ENCODE measurements at regions not wholly inside any gene's neighbourhood (a gene's known extent, or its start where the extent isn't known, plus 50 kb on each side); places are given as distances from the start of the nearest gene placed in this dataset.

GRCh38 chrX:113594123-113594841 lies 753.7 kb upstream of the AMOT start:
- no peak for TF ChIP-seq SUZ12 (IDR thresholded peaks at IDR 0.05; ENCODE audit: extremely low read depth, insufficient read depth, insufficient read length)
- no peak for TF ChIP-seq YY1 (IDR thresholded peaks at IDR 0.05; ENCODE audit: insufficient read depth, insufficient read length)
- TF ChIP-seq ZNF274 (IDR thresholded peaks at IDR 0.05; ENCODE audit: low read depth, low read length): no peak
- no peaks in the 10 kb centered on the region for H3K36me3 ChIP-seq (ENCODE audit: insufficient read depth, insufficient read length, low read length)
- no peaks in the 10 kb centered on the region for H3K9me3 ChIP-seq (ENCODE audit: insufficient read depth, low read length)
- H3K27me3 ChIP-seq (ENCODE audit: insufficient read depth, insufficient read length): no peaks in the 10 kb centered on the region
- no peaks in the 10 kb centered on the region for H3K4me1 ChIP-seq (ENCODE audit: insufficient read depth, insufficient read length)
- no peak overlapping the region for H3K9ac ChIP-seq (ENCODE audit: insufficient read length, low read depth)
- DNase-seq (ENCODE audit: low read depth, low spot score): no peak
- H3K4me3 ChIP-seq (ENCODE audit: insufficient read length, low read depth): no peak overlapping the region

GRCh38 chrX:113586281-113586898 lies 745.8 kb upstream of the AMOT start:
- Histone ChIP-seq H3K4me3 (ENCODE audit: insufficient read length, low read depth) (no peak overlapping the region), H3K4me1 (ENCODE audit: insufficient read depth, insufficient read length) (no peaks in the 10 kb centered on the region), H3K9me3 (ENCODE audit: insufficient read depth, low read length) (no peaks in the 10 kb centered on the region), H3K9ac (ENCODE audit: insufficient read length, low read depth) (no peak overlapping the region), H3K27me3 (ENCODE audit: insufficient read depth, insufficient read length) (no peaks in the 10 kb centered on the region), H3K36me3 (ENCODE audit: insufficient read depth, insufficient read length, low read length) (no peaks in the 10 kb centered on the region)
- no peak for DNase-seq (ENCODE audit: low read depth, low spot score)
- TF ChIP-seq YY1 (IDR thresholded peaks at IDR 0.05; ENCODE audit: insufficient read depth, insufficient read length): no peak
- TF ChIP-seq SUZ12 (IDR thresholded peaks at IDR 0.05; ENCODE audit: extremely low read depth, insufficient read depth, insufficient read length): no peak
- no peak for TF ChIP-seq ZNF274 (IDR thresholded peaks at IDR 0.05; ENCODE audit: low read depth, low read length)

GRCh38 chrX:113580486-113580885 lies 739.9 kb upstream of the AMOT start:
- TF ChIP-seq ZNF274 (IDR thresholded peaks at IDR 0.05; ENCODE audit: low read depth, low read length) (no peak), YY1 (IDR thresholded peaks at IDR 0.05; ENCODE audit: insufficient read depth, insufficient read length) (no peak), SUZ12 (IDR thresholded peaks at IDR 0.05; ENCODE audit: extremely low read depth, insufficient read depth, insufficient read length) (no peak)
- no peak overlapping the region for H3K4me3 ChIP-seq (ENCODE audit: insufficient read length, low read depth)
- no peaks in the 10 kb centered on the region for H3K27me3 ChIP-seq (ENCODE audit: insufficient read depth, insufficient read length)
- no peak for DNase-seq (ENCODE audit: low read depth, low spot score)
- H3K4me1 ChIP-seq (ENCODE audit: insufficient read depth, insufficient read length): no peaks in the 10 kb centered on the region
- H3K9me3 ChIP-seq (ENCODE audit: insufficient read depth, low read length): no peaks in the 10 kb centered on the region
- H3K9ac ChIP-seq (ENCODE audit: insufficient read length, low read depth): no peak overlapping the region
- no peaks in the 10 kb centered on the region for H3K36me3 ChIP-seq (ENCODE audit: insufficient read depth, insufficient read length, low read length)

- H3K36me3 ChIP-seq (ENCODE audit: insufficient read depth, insufficient read length, low read length): no peaks in the 10 kb centered on the region
- H3K9ac ChIP-seq (ENCODE audit: insufficient read length, low read depth): no peak overlapping the region
- no peak overlapping the region for H3K4me3 ChIP-seq (ENCODE audit: insufficient read length, low read depth)
- DNase-seq (ENCODE audit: low read depth, low spot score): no peak
- H3K27me3 ChIP-seq (ENCODE audit: insufficient read depth, insufficient read length): no peaks in the 10 kb centered on the region
- H3K4me1 ChIP-seq (ENCODE audit: insufficient read depth, insufficient read length): no peaks in the 10 kb centered on the region
- no peak for TF ChIP-seq ZNF274 (IDR thresholded peaks at IDR 0.05; ENCODE audit: low read depth, low read length)
- no peak for TF ChIP-seq SUZ12 (IDR thresholded peaks at IDR 0.05; ENCODE audit: extremely low read depth, insufficient read depth, insufficient read length)
- no peak for TF ChIP-seq YY1 (IDR thresholded peaks at IDR 0.05; ENCODE audit: insufficient read depth, insufficient read length)
- H3K9me3 ChIP-seq (ENCODE audit: insufficient read depth, low read length): no peaks in the 10 kb centered on the region
Measured at GRCh38 chrX:113558576-113558975, 717.9 kb upstream of the AMOT start.

DNA sequence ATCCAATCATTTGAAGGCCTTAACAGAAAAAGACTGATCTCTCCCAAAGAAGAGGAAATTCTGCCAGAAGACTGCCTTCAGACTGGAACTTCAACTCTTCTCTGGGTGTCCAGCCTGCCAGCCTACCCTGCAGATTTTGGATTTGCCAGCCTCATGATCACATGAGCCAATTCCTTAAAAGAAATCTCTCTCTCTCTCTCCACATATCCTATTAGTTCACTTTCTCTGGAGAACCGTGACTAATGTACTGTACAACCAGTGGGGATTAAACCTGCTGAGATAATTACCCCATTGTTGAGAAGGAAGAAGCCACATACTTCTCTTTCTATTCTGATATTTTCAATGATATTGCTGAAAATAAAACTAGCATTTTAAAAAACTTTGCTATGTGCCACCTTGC lies 711.3 kb upstream of the AMOT start:
- TF ChIP-seq YY1 (IDR thresholded peaks at IDR 0.05; ENCODE audit: insufficient read depth, insufficient read length) (no peak), SUZ12 (IDR thresholded peaks at IDR 0.05; ENCODE audit: extremely low read depth, insufficient read depth, insufficient read length) (no peak), ZNF274 (IDR thresholded peaks at IDR 0.05; ENCODE audit: low read depth, low read length) (no peak)
- Histone ChIP-seq H3K9me3 (ENCODE audit: insufficient read depth, low read length) (no peaks in the 10 kb centered on the region), H3K4me1 (ENCODE audit: insufficient read depth, insufficient read length) (peaks cover 4% of the 10 kb centered on the region), H3K4me3 (ENCODE audit: insufficient read length, low read depth) (no peak overlapping the region), H3K27me3 (ENCODE audit: insufficient read depth, insufficient read length) (no peaks in the 10 kb centered on the region), H3K9ac (ENCODE audit: insufficient read length, low read depth) (no peak overlapping the region), H3K36me3 (ENCODE audit: insufficient read depth, insufficient read length, low read length) (no peaks in the 10 kb centered on the region)
- no peak for DNase-seq (ENCODE audit: low read depth, low spot score)

- TF ChIP-seq SUZ12 (IDR thresholded peaks at IDR 0.05; ENCODE audit: extremely low read depth, insufficient read depth, insufficient read length) (no peak), YY1 (IDR thresholded peaks at IDR 0.05; ENCODE audit: insufficient read depth, insufficient read length) (no peak), ZNF274 (IDR thresholded peaks at IDR 0.05; ENCODE audit: low read depth, low read length) (no peak)
- Histone ChIP-seq H3K9me3 (ENCODE audit: insufficient read depth, low read length) (no peaks in the 10 kb centered on the region), H3K9ac (ENCODE audit: insufficient read length, low read depth) (no peak overlapping the region), H3K36me3 (ENCODE audit: insufficient read depth, insufficient read length, low read length) (no peaks in the 10 kb centered on the region), H3K4me1 (ENCODE audit: insufficient read depth, insufficient read length) (peaks cover 4% of the 10 kb centered on the region), H3K27me3 (ENCODE audit: insufficient read depth, insufficient read length) (no peaks in the 10 kb centered on the region), H3K4me3 (ENCODE audit: insufficient read length, low read depth) (no peak overlapping the region)
- peak; percentile 11 for DNase-seq (ENCODE audit: low read depth, low spot score)
Measured at GRCh38 chrX:113548308-113549015, 707.8 kb upstream of the AMOT start.

DNA sequence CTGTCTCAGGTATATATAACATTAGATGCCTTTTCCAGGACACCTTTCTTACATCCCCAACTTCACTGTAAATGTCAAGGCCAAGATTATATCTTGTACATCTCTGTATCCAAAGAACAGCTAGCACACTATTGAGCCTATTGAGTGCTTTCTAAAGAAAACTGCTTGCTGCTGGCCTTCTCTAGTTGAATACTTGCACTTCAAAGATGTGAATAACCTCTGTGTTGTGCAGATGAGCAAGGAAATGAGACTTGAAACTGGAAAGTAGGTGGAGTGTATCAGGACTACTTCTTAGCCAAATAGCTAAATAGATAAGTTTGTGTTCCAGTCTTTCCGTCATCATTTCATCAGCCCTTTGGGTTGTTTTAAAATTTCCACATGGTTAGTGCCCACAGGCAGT lies 704.4 kb upstream of the AMOT start:
- TF ChIP-seq SUZ12 (IDR thresholded peaks at IDR 0.05; ENCODE audit: extremely low read depth, insufficient read depth, insufficient read length) (no peak), YY1 (IDR thresholded peaks at IDR 0.05; ENCODE audit: insufficient read depth, insufficient read length) (no peak), ZNF274 (IDR thresholded peaks at IDR 0.05; ENCODE audit: low read depth, low read length) (no peak)
- H3K27me3 ChIP-seq (ENCODE audit: insufficient read depth, insufficient read length): no peaks in the 10 kb centered on the region

More for the DNA sequence above, 704.4 kb upstream of the AMOT start:
- H3K4me3 ChIP-seq (ENCODE audit: insufficient read length, low read depth): no peak overlapping the region
- DNase-seq (ENCODE audit: low read depth, low spot score): no peak
- H3K9ac ChIP-seq (ENCODE audit: insufficient read length, low read depth): no peak overlapping the region
- no peaks in the 10 kb centered on the region for H3K36me3 ChIP-seq (ENCODE audit: insufficient read depth, insufficient read length, low read length)
- H3K9me3 ChIP-seq (ENCODE audit: insufficient read depth, low read length): no peaks in the 10 kb centered on the region
- peaks cover 4% of the 10 kb centered on the region for H3K4me1 ChIP-seq (ENCODE audit: insufficient read depth, insufficient read length)
